ENCODE measurements at regions not wholly inside any gene's neighbourhood (a gene's known extent, or its start where the extent isn't known, plus 50 kb on each side); places are given as distances from the start of the nearest gene placed in this dataset.

- TF ChIP-seq CTCF (IDR thresholded peaks at IDR 0.05) = no peak
- TF ChIP-seq ZFX (IDR thresholded peaks at IDR 0.05; ENCODE audit: borderline replicate concordance) = no peak
These were observed 221.3 kb downstream of the NHLRC3 start for GRCh38 chr13:39259371-39260140.
